ENCODE measurements at regions not wholly inside any gene's neighbourhood (a gene's known extent, or its start where the extent isn't known, plus 50 kb on each side); places are given as distances from the start of the nearest gene placed in this dataset.
A peak's percentile ranks its signal among the peaks of the same experiment; 100 is the strongest.

DNA sequence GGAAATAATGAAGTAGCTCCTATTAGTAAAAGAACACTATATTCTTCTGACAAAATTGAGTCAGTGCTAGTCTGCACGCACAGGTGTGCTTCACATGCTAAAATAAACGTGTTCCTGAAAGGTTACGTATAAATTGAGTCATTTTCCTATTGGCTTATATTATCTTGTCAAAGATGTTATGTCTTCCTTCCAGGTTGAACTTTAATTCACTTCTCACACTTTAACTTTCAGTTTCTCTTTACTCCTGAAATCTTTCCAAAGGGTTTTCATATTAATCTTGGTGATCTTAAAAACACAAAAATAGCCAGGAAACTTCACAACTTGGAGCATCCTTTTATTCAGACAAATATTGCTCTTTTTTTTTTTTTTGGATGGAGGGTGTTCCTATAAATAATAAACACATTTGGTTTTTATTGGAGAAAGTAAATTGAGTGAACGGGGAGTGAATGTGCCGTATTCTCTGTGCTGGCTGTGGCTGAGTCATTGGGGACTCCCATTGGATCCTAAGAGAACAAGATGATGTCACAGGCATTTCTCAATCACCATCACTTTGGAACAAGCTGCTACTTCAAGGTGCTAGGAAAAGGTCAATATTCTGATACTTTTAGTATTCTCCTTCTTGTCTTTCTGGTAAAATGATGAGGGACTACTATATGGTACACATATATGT is 150.2 kb upstream of the SPATS2L start:
- no peak for ATAC-seq (replicated peaks)
- Mint-ChIP-seq H3K27me3 (peaks cover 6% of the 10 kb centered on the region), H3K4me3 (no peak overlapping the region)

GRCh38 chr2:200158647-200159356 is 147.7 kb upstream of the SPATS2L start:
- Mint-ChIP-seq H3K4me3 (no peak overlapping the region), H3K27ac (no peak overlapping the region), H3K27me3 (no peaks in the 10 kb centered on the region), H3K36me3 (ENCODE audit: low read depth) (no peaks in the 10 kb centered on the region), H3K4me1 (no peaks in the 10 kb centered on the region), H3K9me3 (no peaks in the 10 kb centered on the region)
- ATAC-seq (replicated peaks): no peak

More for the DNA sequence above, 150.2 kb upstream of the SPATS2L start:
- no peaks in the 10 kb centered on the region for H3K36me3 Mint-ChIP-seq (ENCODE audit: low read depth)
- no peaks in the 10 kb centered on the region for H3K4me1 Mint-ChIP-seq
- peaks cover 6% of the 10 kb centered on the region for H3K9me3 Mint-ChIP-seq
- H3K27ac Mint-ChIP-seq: no peak overlapping the region

DNA sequence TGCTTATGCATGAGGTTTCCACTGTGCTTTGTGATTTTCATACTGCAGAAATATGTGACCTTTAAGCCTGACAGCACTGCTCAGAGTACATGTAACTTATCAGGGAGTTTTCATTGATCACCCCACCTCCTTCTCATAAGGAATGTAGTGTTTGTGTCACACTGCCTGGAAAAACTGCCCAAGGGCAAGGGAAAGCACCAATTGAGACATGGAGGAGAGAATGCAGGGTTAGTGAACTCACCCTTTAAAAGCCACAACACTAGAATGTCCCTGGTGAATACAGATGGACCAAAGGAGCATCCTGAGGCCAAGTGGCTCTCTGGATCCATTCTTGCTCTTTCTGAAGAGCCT is 147.2 kb upstream of the SPATS2L start:
- Mint-ChIP-seq H3K36me3 (ENCODE audit: low read depth) (no peaks in the 10 kb centered on the region), H3K4me1 (no peaks in the 10 kb centered on the region), H3K9me3 (no peaks in the 10 kb centered on the region), H3K4me3 (no peak overlapping the region), H3K27me3 (no peaks in the 10 kb centered on the region), H3K27ac (no peak overlapping the region)
- no peak for ATAC-seq (replicated peaks)

DNA sequence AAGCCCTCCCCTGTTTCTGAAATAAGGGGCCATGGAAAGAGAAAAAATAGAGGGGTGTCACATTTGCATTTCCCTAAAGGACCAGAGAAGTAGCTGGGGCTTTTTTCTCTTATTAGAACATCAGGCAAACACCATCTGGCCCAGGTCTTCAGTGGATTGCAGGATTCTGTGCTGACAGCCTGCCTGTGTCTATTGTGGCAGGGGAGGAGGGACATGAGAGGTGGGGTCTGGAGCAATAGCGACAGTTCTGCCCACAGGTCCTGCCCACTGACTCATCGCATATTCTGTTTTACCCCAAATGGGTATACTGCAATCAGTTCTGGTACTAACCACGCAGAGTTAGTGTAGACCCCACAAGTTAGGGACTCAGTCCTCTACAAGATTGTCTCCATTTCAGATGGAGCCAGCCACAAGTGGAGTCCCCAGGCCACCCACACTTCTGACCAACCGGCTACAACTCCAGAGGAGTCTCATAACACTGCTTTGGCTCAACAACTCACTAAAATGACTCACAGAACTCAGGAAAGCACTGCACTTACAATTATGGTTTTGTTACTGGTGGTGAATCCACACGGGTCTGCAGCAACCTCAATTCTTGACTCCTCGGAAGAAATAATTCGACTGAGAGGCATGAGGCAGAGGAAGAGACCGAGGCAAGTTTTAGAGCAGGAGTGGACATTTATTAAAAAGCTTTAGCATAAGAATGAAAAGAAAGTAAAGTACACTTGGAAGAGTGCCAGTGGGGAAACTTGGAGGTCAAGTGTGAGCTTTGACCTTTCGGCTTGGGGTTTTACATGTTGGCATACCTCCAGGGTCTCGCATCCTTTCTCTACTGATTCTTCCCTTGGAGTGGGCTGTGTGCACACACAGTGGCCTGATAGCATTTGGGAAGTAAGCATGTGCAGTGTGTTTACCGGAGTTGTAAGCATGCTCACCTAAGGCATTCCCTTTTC is 146.4 kb upstream of the SPATS2L start:
- ATAC-seq (replicated peaks): no peak
- Mint-ChIP-seq H3K27ac (no peak overlapping the region), H3K4me3 (no peak overlapping the region), H3K9me3 (no peaks in the 10 kb centered on the region), H3K4me1 (no peaks in the 10 kb centered on the region), H3K27me3 (no peaks in the 10 kb centered on the region), H3K36me3 (ENCODE audit: low read depth) (no peaks in the 10 kb centered on the region)

- H3K27me3 Mint-ChIP-seq: peaks cover 4% of the 10 kb centered on the region
- H3K4me3 Mint-ChIP-seq: no peak overlapping the region
- no peaks in the 10 kb centered on the region for H3K36me3 Mint-ChIP-seq (ENCODE audit: low read depth)
- H3K4me1 Mint-ChIP-seq: no peaks in the 10 kb centered on the region
- H3K9me3 Mint-ChIP-seq: peaks cover 6% of the 10 kb centered on the region
- ATAC-seq (replicated peaks): no peak
- no peak overlapping the region for H3K27ac Mint-ChIP-seq
These were observed 145.0 kb upstream of the SPATS2L start for GRCh38 chr2:200161458-200161857.

GRCh38 chr2:200165687-200166086 is 140.8 kb upstream of the SPATS2L start:
- Mint-ChIP-seq H3K27ac (no peak overlapping the region), H3K4me3 (no peak overlapping the region), H3K4me1 (no peaks in the 10 kb centered on the region), H3K9me3 (peaks cover 6% of the 10 kb centered on the region), H3K27me3 (peaks cover 12% of the 10 kb centered on the region), H3K36me3 (ENCODE audit: low read depth) (no peaks in the 10 kb centered on the region)
- no peak for ATAC-seq (replicated peaks)

DNA sequence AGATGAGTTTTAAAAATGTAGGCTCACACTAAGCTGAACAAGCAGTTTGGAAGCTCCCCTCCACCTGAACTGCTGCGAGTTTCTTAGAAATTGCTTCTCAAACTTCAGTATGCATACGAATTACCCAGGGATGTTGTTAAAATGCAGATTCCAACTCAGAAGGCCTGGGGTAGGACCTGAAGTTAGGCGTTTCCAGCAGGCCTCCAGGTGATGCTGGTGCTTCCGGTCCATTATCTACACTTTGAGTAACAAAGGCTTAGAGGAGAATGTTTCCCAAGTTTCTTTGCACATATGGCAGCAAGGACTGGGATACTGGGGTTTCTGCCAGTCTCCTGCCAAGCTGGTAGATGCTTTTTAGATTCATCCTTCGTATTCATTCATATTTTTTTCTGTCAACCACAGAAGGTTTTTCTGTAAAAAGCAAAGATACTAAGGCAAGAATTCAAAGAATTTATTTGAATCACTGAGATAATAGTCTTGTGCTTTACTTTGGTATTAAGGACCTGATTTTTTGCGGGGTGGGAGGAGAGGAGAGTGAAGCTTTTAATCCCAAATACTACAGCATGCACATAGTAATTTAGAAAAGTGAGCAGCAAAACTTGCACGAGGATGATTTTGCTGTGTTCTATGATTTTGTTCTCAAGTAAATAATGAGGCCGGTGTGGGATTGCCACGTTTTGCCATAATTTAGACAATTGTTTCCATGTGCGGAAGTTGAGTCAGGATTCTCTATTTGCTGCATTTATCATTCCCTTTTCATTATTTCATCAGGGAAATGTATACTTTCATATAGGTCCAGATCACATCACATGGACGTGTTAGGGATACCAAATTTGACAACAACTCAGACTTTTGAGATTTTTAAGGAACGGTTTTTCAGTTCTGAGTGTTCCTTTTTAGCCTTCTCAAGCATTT is 137.6 kb upstream of the SPATS2L start:
- Mint-ChIP-seq H3K4me1 (no peaks in the 10 kb centered on the region), H3K27me3 (peaks cover 17% of the 10 kb centered on the region), H3K36me3 (ENCODE audit: low read depth) (no peaks in the 10 kb centered on the region), H3K4me3 (no peak overlapping the region), H3K27ac (no peak overlapping the region), H3K9me3 (peaks cover 6% of the 10 kb centered on the region)
- ATAC-seq (replicated peaks): no peak

- Mint-ChIP-seq H3K36me3 (ENCODE audit: low read depth) (no peaks in the 10 kb centered on the region), H3K27ac (no peak overlapping the region), H3K27me3 (peaks cover 17% of the 10 kb centered on the region), H3K9me3 (peaks cover 6% of the 10 kb centered on the region), H3K4me3 (no peak overlapping the region), H3K4me1 (no peaks in the 10 kb centered on the region)
- no peak for ATAC-seq (replicated peaks)
These were observed 136.3 kb upstream of the SPATS2L start for GRCh38 chr2:200170221-200170620.

- Mint-ChIP-seq H3K4me3 (no peak overlapping the region), H3K27ac (no peak overlapping the region), H3K4me1 (no peaks in the 10 kb centered on the region), H3K9me3 (no peaks in the 10 kb centered on the region), H3K36me3 (ENCODE audit: low read depth) (no peaks in the 10 kb centered on the region), H3K27me3 (peaks cover 13% of the 10 kb centered on the region)
- ATAC-seq (replicated peaks): peak; percentile 60
These were observed 134.6 kb upstream of the SPATS2L start for GRCh38 chr2:200171731-200172482.

- Mint-ChIP-seq H3K9me3 (no peaks in the 10 kb centered on the region), H3K36me3 (ENCODE audit: low read depth) (no peaks in the 10 kb centered on the region), H3K27me3 (peaks cover 10% of the 10 kb centered on the region), H3K4me3 (no peak overlapping the region), H3K4me1 (no peaks in the 10 kb centered on the region), H3K27ac (no peak overlapping the region)
- ATAC-seq (replicated peaks): no peak
These were observed 134.0 kb upstream of the SPATS2L start for GRCh38 chr2:200172521-200172920.

DNA sequence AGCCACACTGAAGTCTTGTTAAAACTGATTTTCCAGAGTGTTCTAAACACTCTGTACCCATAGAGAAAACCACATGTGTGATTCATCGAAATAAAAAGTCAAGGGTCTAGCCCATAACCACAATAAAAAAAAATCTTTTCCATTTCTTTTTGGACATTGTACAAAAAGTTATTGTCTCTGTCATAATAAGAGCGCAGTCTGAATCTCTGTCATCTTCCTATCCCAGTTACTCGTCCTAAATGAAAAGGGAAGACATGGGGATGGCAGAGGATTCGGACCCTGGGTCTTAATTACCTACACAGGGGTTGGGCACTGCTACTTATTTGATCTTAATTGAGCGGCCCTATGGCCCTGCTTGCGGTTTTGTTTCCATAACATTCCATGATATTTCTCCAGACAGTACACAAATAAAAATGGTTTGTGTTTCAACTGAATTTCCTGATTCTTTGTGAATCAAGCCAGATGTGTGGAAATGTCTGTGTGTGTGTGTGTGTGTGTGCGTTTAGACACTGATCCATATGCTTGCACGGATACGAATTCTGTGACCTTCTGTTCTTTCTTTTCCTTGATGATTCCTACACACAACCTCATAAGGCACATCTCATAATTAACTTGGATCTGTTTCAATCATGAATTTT is 133.4 kb upstream of the SPATS2L start:
- Mint-ChIP-seq H3K36me3 (ENCODE audit: low read depth) (no peaks in the 10 kb centered on the region), H3K27ac (no peak overlapping the region), H3K9me3 (no peaks in the 10 kb centered on the region), H3K4me3 (no peak overlapping the region), H3K4me1 (no peaks in the 10 kb centered on the region), H3K27me3 (peaks cover 10% of the 10 kb centered on the region)
- no peak for ATAC-seq (replicated peaks)

- Mint-ChIP-seq H3K36me3 (ENCODE audit: low read depth) (no peaks in the 10 kb centered on the region), H3K4me1 (no peaks in the 10 kb centered on the region), H3K9me3 (no peaks in the 10 kb centered on the region), H3K4me3 (no peak overlapping the region), H3K27ac (no peak overlapping the region), H3K27me3 (peaks cover 10% of the 10 kb centered on the region)
- no peak for ATAC-seq (replicated peaks)
These were observed 132.8 kb upstream of the SPATS2L start for GRCh38 chr2:200173691-200174090.
